ENCODE measurements at regions not wholly inside any gene's neighbourhood (a gene's known extent, or its start where the extent isn't known, plus 50 kb on each side); places are given as distances from the start of the nearest gene placed in this dataset.
A peak's percentile ranks its signal among the peaks of the same experiment; 100 is the strongest.
"Not testable (repeated sequence)": the region's sequence is repeated elsewhere in the genome, so short reads cannot be mapped to it uniquely, and the experiment has no call there.

DNA sequence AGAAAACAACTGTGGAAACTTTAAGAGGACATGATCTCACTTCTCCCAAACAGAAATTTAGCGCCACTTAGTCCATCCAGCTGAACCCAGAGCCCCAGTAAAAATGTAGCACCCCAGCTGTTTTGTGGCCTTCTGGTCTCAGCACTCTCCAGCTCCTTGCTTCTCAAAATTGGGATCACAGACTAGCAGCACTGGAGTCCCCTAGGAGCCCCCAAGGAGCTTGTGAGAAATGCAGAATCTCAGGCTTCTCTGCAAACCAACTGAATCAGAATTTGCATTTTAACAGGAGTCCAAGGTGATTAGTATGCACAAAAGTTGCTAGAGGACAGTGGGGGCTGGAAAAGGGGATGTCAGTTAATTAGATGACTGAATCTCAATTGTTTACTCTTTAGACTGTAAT, 89.8 kb upstream of the FIBIN start:
- no peak for DNase-seq

DNA sequence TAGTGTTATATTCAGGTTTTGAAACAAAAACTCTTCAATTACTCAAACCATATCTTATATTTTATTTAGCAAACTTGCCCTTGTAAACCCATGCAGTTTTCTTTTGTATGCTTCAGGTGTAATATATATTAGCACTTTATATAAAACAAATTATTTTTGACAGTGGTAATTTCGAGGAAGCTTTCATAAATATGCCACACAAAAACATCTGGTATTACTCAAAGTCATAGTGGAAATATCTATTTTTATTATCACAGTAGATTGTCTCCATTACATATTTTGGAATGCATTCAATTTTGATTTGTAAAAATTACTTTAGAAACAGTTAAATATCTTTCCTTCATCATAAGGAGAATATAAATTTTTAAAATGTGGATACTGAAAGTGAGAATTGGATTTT, 89.1 kb upstream of the FIBIN start:
- no peak for DNase-seq

- no peak for DNase-seq
These were observed 88.5 kb upstream of the FIBIN start for GRCh38 chr11:26905368-26905767.

- no peak for DNase-seq
These were observed 84.4 kb upstream of the FIBIN start for GRCh38 chr11:26909515-26909914.

DNA sequence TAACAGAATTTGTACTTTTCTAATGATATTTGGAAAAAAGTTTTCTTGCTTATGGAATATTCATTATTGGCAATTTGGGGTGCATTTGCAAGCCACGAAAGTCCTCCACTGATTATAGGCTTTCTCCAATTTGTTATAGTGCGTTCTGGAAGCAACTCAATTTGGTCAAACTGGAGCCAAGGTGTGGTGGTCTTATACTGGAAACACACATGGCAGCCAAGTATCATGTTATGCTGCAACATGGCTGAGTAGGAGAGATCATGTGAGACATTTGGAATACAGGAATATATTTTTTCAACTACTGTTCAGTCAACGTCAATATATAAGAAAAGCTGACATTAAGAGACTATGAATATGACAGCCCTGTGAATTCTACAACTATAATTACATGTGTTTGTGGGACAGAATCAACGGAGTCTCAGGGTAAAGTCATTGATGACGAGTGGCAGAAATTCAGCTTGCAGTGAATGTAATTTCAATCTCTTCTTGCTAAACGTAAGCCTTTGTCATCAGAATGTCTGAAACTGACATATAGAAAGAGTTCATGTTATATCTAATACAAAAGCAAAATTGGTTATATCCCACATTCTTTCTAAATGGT, 83.8 kb upstream of the FIBIN start:
- peak; percentile 50 for DNase-seq

DNA sequence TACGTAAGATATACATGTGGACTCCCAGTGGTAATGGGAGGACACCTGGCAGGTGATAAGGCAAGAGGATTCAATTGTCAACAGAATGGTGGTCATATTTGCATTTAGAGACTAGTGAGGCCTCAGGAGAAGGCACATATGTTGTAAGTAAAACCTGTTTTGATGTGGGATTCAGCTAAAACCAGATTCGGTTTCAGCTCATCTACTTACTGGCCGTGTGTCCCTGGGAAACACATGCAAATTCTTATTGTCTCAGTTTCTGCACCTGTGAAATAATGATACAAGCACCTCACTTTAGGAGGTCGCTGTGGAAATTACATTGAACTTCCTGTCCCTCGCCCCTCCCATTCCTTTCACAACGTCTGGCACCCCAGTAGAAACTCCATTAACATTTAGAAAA, 78.9 kb upstream of the FIBIN start:
- DNase-seq, result no peak

DNA sequence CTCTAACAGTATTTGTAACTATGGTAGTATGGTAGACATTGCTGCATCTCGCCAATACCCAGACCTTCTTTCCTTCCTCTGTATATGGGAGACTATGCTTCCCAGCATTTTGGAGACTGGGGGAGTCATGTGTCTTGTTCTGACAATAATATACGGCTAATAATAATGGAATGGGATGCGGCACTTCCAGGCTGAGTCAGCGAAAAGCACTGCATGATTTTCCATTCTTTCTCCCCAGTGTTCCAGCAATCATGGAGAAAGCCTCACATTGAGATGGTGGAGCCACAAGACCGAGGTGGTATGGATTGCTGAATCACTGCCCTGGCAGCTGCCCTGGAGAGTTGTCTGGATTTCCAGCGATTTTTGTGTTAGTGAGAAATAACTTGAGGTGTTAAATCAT, 77.1 kb upstream of the FIBIN start:
- DNase-seq, result no peak

DNA sequence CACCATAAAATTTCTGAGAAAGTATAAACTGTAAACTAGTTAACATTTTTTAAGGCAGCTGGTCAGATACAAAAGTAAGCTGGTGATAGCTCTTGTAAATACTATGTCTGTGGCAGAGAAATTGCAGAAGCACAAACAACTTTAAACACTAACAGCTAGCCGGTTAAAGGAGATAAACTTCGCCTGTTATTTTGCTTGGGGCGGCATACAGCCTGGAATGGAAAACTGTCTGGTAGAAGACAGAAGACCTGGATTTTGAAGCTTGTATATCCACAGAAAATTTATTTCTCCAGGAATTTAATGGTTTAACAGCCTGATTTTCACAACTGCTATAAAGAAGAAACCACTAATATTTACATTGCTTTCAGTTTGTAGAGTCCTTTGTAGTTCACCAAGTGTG, 65.3 kb upstream of the FIBIN start:
- DNase-seq, result no peak

DNA sequence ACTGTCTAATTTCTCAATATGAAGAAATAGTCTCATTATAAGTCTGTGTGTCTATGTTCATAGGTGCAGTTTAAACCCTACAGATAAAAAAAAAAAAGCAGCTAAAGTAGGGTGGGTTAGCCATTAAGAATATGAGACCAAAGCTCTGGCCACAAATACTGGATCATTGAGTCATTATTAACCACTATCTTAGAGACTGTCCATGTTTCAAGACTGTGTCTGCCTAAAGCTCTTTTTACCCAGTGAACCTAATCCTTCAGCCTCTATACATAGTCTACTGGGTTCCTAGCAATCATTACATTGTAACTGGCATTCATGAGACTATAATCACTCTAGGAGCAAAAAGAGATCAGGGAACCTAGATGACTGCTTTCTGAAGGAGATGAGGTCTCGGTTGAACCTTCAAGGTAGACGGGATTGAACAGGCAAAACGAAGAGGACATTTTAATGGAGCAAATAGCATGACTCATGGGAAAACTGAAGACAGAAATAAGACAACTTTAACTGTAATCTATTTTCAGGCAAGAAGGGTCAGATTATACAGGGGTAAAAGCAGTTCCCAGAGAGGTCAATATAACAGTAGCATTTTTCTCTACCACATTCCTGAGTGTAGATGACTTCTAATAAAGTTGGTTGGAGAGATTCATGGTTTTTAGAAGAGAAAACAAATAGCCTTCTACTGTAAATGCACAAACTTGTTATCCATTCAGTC, 64.0 kb upstream of the FIBIN start:
- no peak for DNase-seq

- no peak for DNase-seq
These were observed 63.2 kb upstream of the FIBIN start for GRCh38 chr11:26930518-26931247.

- peak; percentile 48 for DNase-seq
These were observed 62.7 kb upstream of the FIBIN start for GRCh38 chr11:26931248-26931631.

DNA sequence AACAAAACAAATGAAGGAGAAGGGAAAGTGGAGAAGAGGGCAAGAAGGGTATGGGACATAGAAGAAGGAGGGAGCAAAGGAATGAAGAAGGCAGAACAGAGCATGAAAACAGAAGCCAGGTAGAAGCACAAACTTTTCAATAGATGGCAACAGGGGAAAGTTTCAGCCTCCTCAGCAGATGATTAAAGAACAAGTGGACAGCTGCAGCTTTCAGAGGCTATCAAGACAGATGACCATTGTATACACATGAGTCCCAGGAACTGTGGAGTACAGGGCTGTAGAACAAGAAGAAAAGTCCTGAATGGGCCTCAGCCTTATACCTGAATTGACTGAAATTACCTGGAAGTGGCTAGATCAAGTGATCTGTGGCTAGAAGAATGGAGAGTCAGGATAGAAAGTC, 62.0 kb upstream of the FIBIN start:
- no peak for DNase-seq

DNA sequence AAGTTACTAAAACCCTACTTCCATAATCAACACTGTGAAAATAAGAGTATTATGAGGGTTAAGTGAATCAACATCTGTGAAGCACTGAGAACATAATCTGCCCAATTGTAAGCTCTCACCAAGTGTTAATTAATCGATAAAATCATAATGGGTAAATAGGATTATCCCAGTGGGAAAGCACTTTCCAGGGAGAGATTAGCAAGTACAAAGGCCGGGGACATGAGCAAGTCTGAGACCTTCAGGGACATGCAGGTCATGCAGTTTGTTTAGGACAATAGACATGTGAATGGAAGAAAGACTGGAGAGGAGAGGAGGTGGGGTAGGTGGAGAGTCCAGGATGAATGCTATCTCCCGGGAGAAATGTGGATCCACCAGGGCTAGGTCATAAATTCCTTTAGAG, 57.8 kb upstream of the FIBIN start:
- DNase-seq, result no peak

- DNase-seq, result peak; percentile 44
These were observed 56.5 kb upstream of the FIBIN start for GRCh38 chr11:26937386-26937785.

DNA sequence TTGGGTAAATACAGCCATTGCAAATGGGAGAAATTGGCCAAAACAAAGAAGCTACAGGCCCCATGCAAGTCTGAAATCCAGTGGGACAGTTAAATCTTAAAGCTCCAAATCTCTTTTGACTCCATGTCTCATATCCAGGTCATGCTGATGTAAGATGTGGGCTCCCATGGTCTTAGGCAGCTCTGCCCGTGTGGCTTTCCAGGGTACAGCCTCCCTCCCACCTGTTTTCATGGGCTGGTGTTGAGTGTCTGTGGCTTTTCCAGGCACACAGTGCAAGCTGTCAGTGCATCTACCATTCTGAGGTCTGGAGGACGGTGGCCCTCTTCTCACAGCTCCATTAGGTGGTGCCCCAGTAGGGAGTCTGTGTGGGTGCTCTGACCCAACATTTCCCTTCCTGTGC, 53.4 kb upstream of the FIBIN start:
- DNase-seq, result not testable (repeated sequence)

DNA sequence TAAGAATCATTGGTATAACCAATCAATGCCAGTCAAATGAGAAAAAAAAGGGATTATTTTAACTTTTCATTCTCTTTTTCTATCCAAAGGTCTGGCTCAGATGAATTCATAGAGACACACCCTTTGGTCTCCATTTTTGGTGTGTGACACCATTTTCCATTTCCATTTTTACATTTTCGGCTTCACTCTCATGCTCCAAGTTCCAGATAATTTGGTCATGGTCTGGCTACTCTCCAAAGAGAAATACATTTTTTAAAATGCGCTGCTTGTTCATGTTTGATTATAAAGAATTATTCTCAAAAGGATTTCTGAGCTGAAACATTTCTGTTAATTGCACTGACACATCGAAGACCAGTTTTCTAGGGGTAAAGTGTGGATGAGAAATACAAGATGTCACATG, 51.6 kb upstream of the FIBIN start:
- no peak for DNase-seq

DNA sequence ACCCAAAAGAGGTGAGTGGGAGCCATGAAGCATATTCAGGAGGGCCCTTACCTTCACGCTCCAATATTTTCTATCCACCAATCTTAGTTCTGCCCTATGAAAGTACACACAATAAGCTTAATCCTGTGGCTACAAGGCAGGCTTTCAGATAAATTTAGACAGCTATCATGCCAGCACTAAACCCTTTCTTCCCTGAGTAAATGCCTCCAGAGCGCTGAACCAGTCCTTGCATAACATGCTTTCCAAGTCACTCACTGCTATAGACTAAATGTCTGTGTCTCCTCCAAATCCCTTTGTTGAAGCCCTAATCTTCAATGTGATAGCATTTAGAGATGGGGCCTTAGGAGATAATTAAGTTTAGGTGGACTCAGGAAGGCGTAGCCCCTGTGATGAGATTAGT, 50.3 kb upstream of the FIBIN start:
- no peak for DNase-seq

All from femur (tissue), 1 donor.